GM12874 (cell line): ENCODE measurements at regions not wholly inside any gene's neighbourhood (a gene's known extent, or its start where the extent isn't known, plus 50 kb on each side); places are given as distances from the start of the nearest gene placed in this dataset.

Experiments
- CTCF ChIP-seq: IDR thresholded peaks from 2 replicates; pipeline ENCODE4 v1.5.1; 2011; ENCODE audit warnings: low read depth, mild to moderate bottlenecking, control low read depth, low read length, moderate library complexity; ENCODE audit not compliant: insufficient read depth

- TF ChIP-seq CTCF, result no peak
Observed at GRCh38 chr4:66284991-66285451, 614.7 kb upstream of the EPHA5 start.

- no peak for TF ChIP-seq CTCF
Observed at GRCh38 chr4:66279084-66279483, 608.8 kb upstream of the EPHA5 start.

GRCh38 chr4:66275411-66276038, 605.2 kb upstream of the EPHA5 start:
- no peak for TF ChIP-seq CTCF

- TF ChIP-seq CTCF, result no peak
Observed at GRCh38 chr4:66273110-66273509, 602.8 kb upstream of the EPHA5 start.

GRCh38 chr4:66266035-66266434, 595.7 kb upstream of the EPHA5 start:
- no peak for TF ChIP-seq CTCF

- TF ChIP-seq CTCF, result no peak
Observed at GRCh38 chr4:66252291-66252690, 582.0 kb upstream of the EPHA5 start.

GRCh38 chr4:66246643-66247042, 576.4 kb upstream of the EPHA5 start:
- TF ChIP-seq CTCF, result no peak
